ENCODE measurements at regions not wholly inside any gene's neighbourhood (a gene's known extent, or its start where the extent isn't known, plus 50 kb on each side); places are given as distances from the start of the nearest gene placed in this dataset.
"Not testable (repeated sequence)": the region's sequence is repeated elsewhere in the genome, so short reads cannot be mapped to it uniquely, and the experiment has no call there.

GRCh38 chr11:10982704-10983510 is 125.1 kb upstream of the ZBED5 start:
- no peaks in the 10 kb centered on the region for H3K4me1 ChIP-seq (ENCODE audit: control insufficient read depth in 1 of 2, insufficient read depth in 2 of 2, low read length in 2 of 2)
- peaks cover 0 to 4% of the 10 kb centered on the region in 2 donors for H3K9me3 ChIP-seq (ENCODE audit: control insufficient read depth in 1 of 2, low read length in 2 of 2)
- H3K36me3 ChIP-seq (ENCODE audit: control insufficient read depth in 1 of 2, insufficient read depth in 2 of 2, low read length in 2 of 2), result no peaks in the 10 kb centered on the region
- no peak overlapping the region for H3K4me3 ChIP-seq (ENCODE audit: low read depth in 1 of 2, low read length in 2 of 2)
- H3K27me3 ChIP-seq (ENCODE audit: low read depth, low read length), result no peaks in the 10 kb centered on the region
- no peak overlapping the region for H3K27ac ChIP-seq (ENCODE audit: low read length)

GRCh38 chr11:10979529-10979928 is 121.7 kb upstream of the ZBED5 start:
- Histone ChIP-seq H3K4me3 (ENCODE audit: low read depth in 1 of 2, low read length in 2 of 2) (no peak overlapping the region), H3K36me3 (ENCODE audit: control insufficient read depth in 1 of 2, insufficient read depth in 2 of 2, low read length in 2 of 2) (no peaks in the 10 kb centered on the region), H3K9me3 (ENCODE audit: control insufficient read depth in 1 of 2, low read length in 2 of 2) (peaks cover 0 to 4% of the 10 kb centered on the region in 2 donors), H3K4me1 (ENCODE audit: control insufficient read depth in 1 of 2, insufficient read depth in 2 of 2, low read length in 2 of 2) (no peaks in the 10 kb centered on the region), H3K27ac (ENCODE audit: low read length) (no peak overlapping the region), H3K27me3 (ENCODE audit: low read depth, low read length) (no peaks in the 10 kb centered on the region)

- H3K27ac ChIP-seq (ENCODE audit: low read length), result no peak overlapping the region
- H3K4me1 ChIP-seq (ENCODE audit: control insufficient read depth in 1 of 2, insufficient read depth in 2 of 2, low read length in 2 of 2), result peaks cover 0 to 5% of the 10 kb centered on the region in 2 donors
- no peak overlapping the region for H3K4me3 ChIP-seq (ENCODE audit: low read depth in 1 of 2, low read length in 2 of 2)
- no peaks in the 10 kb centered on the region for H3K27me3 ChIP-seq (ENCODE audit: low read depth, low read length)
- H3K36me3 ChIP-seq (ENCODE audit: control insufficient read depth in 1 of 2, insufficient read depth in 2 of 2, low read length in 2 of 2), result no peaks in the 10 kb centered on the region
- peaks cover 0 to 4% of the 10 kb centered on the region in 2 donors for H3K9me3 ChIP-seq (ENCODE audit: control insufficient read depth in 1 of 2, low read length in 2 of 2)
Measured at GRCh38 chr11:10978198-10978597, 120.3 kb upstream of the ZBED5 start.

- no peaks in the 10 kb centered on the region for H3K36me3 ChIP-seq (ENCODE audit: control insufficient read depth in 1 of 2, insufficient read depth in 2 of 2, low read length in 2 of 2)
Measured at GRCh38 chr11:10975287-10975721, 117.5 kb upstream of the ZBED5 start.

GRCh38 chr11:10973416-10973815 is 115.6 kb upstream of the ZBED5 start:
- H3K27me3 ChIP-seq (ENCODE audit: low read depth, low read length), result no peaks in the 10 kb centered on the region
- H3K4me1 ChIP-seq (ENCODE audit: control insufficient read depth in 1 of 2, insufficient read depth in 2 of 2, low read length in 2 of 2), result peaks cover 0 to 5% of the 10 kb centered on the region in 2 donors
- no peaks in the 10 kb centered on the region for H3K9me3 ChIP-seq (ENCODE audit: control insufficient read depth in 1 of 2, low read length in 2 of 2)
- H3K36me3 ChIP-seq (ENCODE audit: control insufficient read depth in 1 of 2, insufficient read depth in 2 of 2, low read length in 2 of 2), result no peaks in the 10 kb centered on the region
- H3K27ac ChIP-seq (ENCODE audit: low read length), result no peak overlapping the region
- H3K4me3 ChIP-seq (ENCODE audit: low read depth in 1 of 2, low read length in 2 of 2), result no peak overlapping the region

More at GRCh38 chr11:10975287-10975721, 117.5 kb upstream of the ZBED5 start:
- no peak overlapping the region for H3K4me3 ChIP-seq (ENCODE audit: low read depth in 1 of 2, low read length in 2 of 2)
- H3K9me3 ChIP-seq (ENCODE audit: control insufficient read depth in 1 of 2, low read length in 2 of 2), result peaks cover 0 to 4% of the 10 kb centered on the region in 2 donors
- peaks cover 0 to 5% of the 10 kb centered on the region in 2 donors for H3K4me1 ChIP-seq (ENCODE audit: control insufficient read depth in 1 of 2, insufficient read depth in 2 of 2, low read length in 2 of 2)
- H3K27ac ChIP-seq (ENCODE audit: low read length), result no peak overlapping the region
- H3K27me3 ChIP-seq (ENCODE audit: low read depth, low read length), result no peaks in the 10 kb centered on the region

GRCh38 chr11:10970926-10971325 is 113.1 kb upstream of the ZBED5 start:
- Histone ChIP-seq H3K27ac (ENCODE audit: low read length) (no peak overlapping the region), H3K27me3 (ENCODE audit: low read depth, low read length) (no peaks in the 10 kb centered on the region), H3K4me1 (ENCODE audit: control insufficient read depth in 1 of 2, insufficient read depth in 2 of 2, low read length in 2 of 2) (peaks cover 0 to 5% of the 10 kb centered on the region in 2 donors), H3K9me3 (ENCODE audit: control insufficient read depth in 1 of 2, low read length in 2 of 2) (no peaks in the 10 kb centered on the region), H3K4me3 (ENCODE audit: low read depth in 1 of 2, low read length in 2 of 2) (no peak overlapping the region), H3K36me3 (ENCODE audit: control insufficient read depth in 1 of 2, insufficient read depth in 2 of 2, low read length in 2 of 2) (no peaks in the 10 kb centered on the region)

GRCh38 chr11:10969387-10969786 is 111.5 kb upstream of the ZBED5 start:
- Histone ChIP-seq H3K27ac (ENCODE audit: low read length) (no peak overlapping the region), H3K36me3 (ENCODE audit: control insufficient read depth in 1 of 2, insufficient read depth in 2 of 2, low read length in 2 of 2) (no peaks in the 10 kb centered on the region), H3K9me3 (ENCODE audit: control insufficient read depth in 1 of 2, low read length in 2 of 2) (no peaks in the 10 kb centered on the region), H3K4me1 (ENCODE audit: control insufficient read depth in 1 of 2, insufficient read depth in 2 of 2, low read length in 2 of 2) (peaks cover 0 to 5% of the 10 kb centered on the region in 2 donors), H3K27me3 (ENCODE audit: low read depth, low read length) (no peaks in the 10 kb centered on the region), H3K4me3 (ENCODE audit: low read depth in 1 of 2, low read length in 2 of 2) (no peak overlapping the region)

- H3K4me1 ChIP-seq (ENCODE audit: control insufficient read depth in 1 of 2, insufficient read depth in 2 of 2, low read length in 2 of 2); H3K27me3 ChIP-seq (ENCODE audit: low read depth, low read length); H3K36me3 ChIP-seq (ENCODE audit: control insufficient read depth in 1 of 2, insufficient read depth in 2 of 2, low read length in 2 of 2); H3K27ac ChIP-seq (ENCODE audit: low read length); H3K4me3 ChIP-seq (ENCODE audit: low read depth in 1 of 2, low read length in 2 of 2); H3K9me3 ChIP-seq (ENCODE audit: control insufficient read depth in 1 of 2, low read length in 2 of 2): not testable (repeated sequence)
Measured at GRCh38 chr11:10956884-10957283, 99.0 kb upstream of the ZBED5 start.

GRCh38 chr11:10955616-10956015 is 97.8 kb upstream of the ZBED5 start:
- H3K4me3 ChIP-seq (ENCODE audit: low read depth in 1 of 2, low read length in 2 of 2), result no peak overlapping the region
- no peaks in the 10 kb centered on the region for H3K27me3 ChIP-seq (ENCODE audit: low read depth, low read length)
- H3K27ac ChIP-seq (ENCODE audit: low read length), result no peak overlapping the region
- H3K36me3 ChIP-seq (ENCODE audit: control insufficient read depth in 1 of 2, insufficient read depth in 2 of 2, low read length in 2 of 2), result no peaks in the 10 kb centered on the region
- no peaks in the 10 kb centered on the region for H3K4me1 ChIP-seq (ENCODE audit: control insufficient read depth in 1 of 2, insufficient read depth in 2 of 2, low read length in 2 of 2)
- H3K9me3 ChIP-seq (ENCODE audit: control insufficient read depth in 1 of 2, low read length in 2 of 2), result no peaks in the 10 kb centered on the region

- Histone ChIP-seq H3K27me3 (ENCODE audit: low read depth, low read length) (no peaks in the 10 kb centered on the region), H3K27ac (ENCODE audit: low read length) (no peak overlapping the region), H3K4me1 (ENCODE audit: control insufficient read depth in 1 of 2, insufficient read depth in 2 of 2, low read length in 2 of 2) (no peaks in the 10 kb centered on the region), H3K4me3 (ENCODE audit: low read depth in 1 of 2, low read length in 2 of 2) (no peak overlapping the region), H3K36me3 (ENCODE audit: control insufficient read depth in 1 of 2, insufficient read depth in 2 of 2, low read length in 2 of 2) (no peaks in the 10 kb centered on the region), H3K9me3 (ENCODE audit: control insufficient read depth in 1 of 2, low read length in 2 of 2) (no peaks in the 10 kb centered on the region)
Measured at GRCh38 chr11:10954184-10954583, 96.3 kb upstream of the ZBED5 start.

GRCh38 chr11:10952872-10953271 is 95.0 kb upstream of the ZBED5 start:
- no peaks in the 10 kb centered on the region for H3K36me3 ChIP-seq (ENCODE audit: control insufficient read depth in 1 of 2, insufficient read depth in 2 of 2, low read length in 2 of 2)
- no peaks in the 10 kb centered on the region for H3K27me3 ChIP-seq (ENCODE audit: low read depth, low read length)
- no peak overlapping the region for H3K4me3 ChIP-seq (ENCODE audit: low read depth in 1 of 2, low read length in 2 of 2)
- no peaks in the 10 kb centered on the region for H3K4me1 ChIP-seq (ENCODE audit: control insufficient read depth in 1 of 2, insufficient read depth in 2 of 2, low read length in 2 of 2)
- H3K9me3 ChIP-seq (ENCODE audit: control insufficient read depth in 1 of 2, low read length in 2 of 2), result no peaks in the 10 kb centered on the region
- no peak overlapping the region for H3K27ac ChIP-seq (ENCODE audit: low read length)

GRCh38 chr11:10947935-10948334 is 90.1 kb upstream of the ZBED5 start:
- H3K27me3 ChIP-seq (ENCODE audit: low read depth, low read length); H3K36me3 ChIP-seq (ENCODE audit: control insufficient read depth in 1 of 2, insufficient read depth in 2 of 2, low read length in 2 of 2); H3K4me1 ChIP-seq (ENCODE audit: control insufficient read depth in 1 of 2, insufficient read depth in 2 of 2, low read length in 2 of 2); H3K27ac ChIP-seq (ENCODE audit: low read length); H3K4me3 ChIP-seq (ENCODE audit: low read depth in 1 of 2, low read length in 2 of 2); H3K9me3 ChIP-seq (ENCODE audit: control insufficient read depth in 1 of 2, low read length in 2 of 2): not testable (repeated sequence)

Measured in muscle layer of duodenum (tissue), 2 donors.